AG04449 (cell line): ENCODE measurements at regions not wholly inside any gene's neighbourhood (a gene's known extent, or its start where the extent isn't known, plus 50 kb on each side); places are given as distances from the start of the nearest gene placed in this dataset.

Experiments used
- CTCF ChIA-PET: fragments of 350-600 bp; formaldehyde crosslinking; extraction: SDS; loops from one replicate; lab custom pipeline; 2021; ENCODE audit warnings: antibody characterized with exemption; lab: Yijun Ruan, JAX
- POLR2A ChIA-PET: fragments of 400-600, 350-600 bp; formaldehyde crosslinking; extraction: SDS; loops from one replicate; lab custom pipeline; 2020; ENCODE audit warnings: antibody characterized with exemption, inconsistent platforms; lab: Yijun Ruan, JAX
- DNase-seq: peaks from one replicate; pipeline ENCODE4 v3.0.0-alpha.2; 2010; ENCODE audit warnings: low read depth, low spot score
- H3K4me3 ChIP-seq: 2 replicates; pipeline ENCODE4 v1.5.1; 2011; ENCODE audit warnings: low read depth, mild to moderate bottlenecking, control low read depth, low read length
- TF ChIP-seq, protein P1 (sequence below): IDR thresholded peaks from one replicate; pipeline ENCODE4 v1.5.1; 2011; ENCODE audit warnings: mild to moderate bottlenecking, moderate library complexity, low read length, control low read depth, inconsistent platforms; ENCODE audit not compliant: insufficient read depth; ENCODE audit errors: missing control alignments

DNA sequence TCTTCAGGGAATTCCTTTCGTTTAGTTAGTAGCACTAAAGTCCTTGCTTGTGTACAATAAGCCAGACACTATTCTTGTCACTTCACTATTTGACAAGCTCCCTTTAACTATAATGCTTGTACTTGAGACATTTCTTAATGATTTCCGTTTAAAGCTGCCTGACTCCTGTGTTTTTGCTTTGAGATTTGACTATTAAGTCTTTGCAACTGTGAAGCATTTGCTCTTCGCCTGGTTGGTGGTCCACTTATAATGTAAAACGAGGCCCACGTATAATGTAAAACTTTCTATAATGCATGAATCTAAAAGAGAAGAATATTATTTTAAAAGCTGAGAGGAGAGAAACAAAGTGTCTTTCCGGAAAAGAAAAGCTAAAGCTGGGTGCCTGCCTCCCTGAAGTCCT, 204.1 kb upstream of the FAM47C start:
- DNase-seq: no peak
- ChIA-PET CTCF (no interaction called here), POLR2A (no interaction called here)
- no peak overlapping the region for H3K4me3 ChIP-seq
- TF ChIP-seq, protein P1, sequence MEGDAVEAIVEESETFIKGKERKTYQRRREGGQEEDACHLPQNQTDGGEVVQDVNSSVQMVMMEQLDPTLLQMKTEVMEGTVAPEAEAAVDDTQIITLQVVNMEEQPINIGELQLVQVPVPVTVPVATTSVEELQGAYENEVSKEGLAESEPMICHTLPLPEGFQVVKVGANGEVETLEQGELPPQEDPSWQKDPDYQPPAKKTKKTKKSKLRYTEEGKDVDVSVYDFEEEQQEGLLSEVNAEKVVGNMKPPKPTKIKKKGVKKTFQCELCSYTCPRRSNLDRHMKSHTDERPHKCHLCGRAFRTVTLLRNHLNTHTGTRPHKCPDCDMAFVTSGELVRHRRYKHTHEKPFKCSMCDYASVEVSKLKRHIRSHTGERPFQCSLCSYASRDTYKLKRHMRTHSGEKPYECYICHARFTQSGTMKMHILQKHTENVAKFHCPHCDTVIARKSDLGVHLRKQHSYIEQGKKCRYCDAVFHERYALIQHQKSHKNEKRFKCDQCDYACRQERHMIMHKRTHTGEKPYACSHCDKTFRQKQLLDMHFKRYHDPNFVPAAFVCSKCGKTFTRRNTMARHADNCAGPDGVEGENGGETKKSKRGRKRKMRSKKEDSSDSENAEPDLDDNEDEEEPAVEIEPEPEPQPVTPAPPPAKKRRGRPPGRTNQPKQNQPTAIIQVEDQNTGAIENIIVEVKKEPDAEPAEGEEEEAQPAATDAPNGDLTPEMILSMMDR: no peak

DNA sequence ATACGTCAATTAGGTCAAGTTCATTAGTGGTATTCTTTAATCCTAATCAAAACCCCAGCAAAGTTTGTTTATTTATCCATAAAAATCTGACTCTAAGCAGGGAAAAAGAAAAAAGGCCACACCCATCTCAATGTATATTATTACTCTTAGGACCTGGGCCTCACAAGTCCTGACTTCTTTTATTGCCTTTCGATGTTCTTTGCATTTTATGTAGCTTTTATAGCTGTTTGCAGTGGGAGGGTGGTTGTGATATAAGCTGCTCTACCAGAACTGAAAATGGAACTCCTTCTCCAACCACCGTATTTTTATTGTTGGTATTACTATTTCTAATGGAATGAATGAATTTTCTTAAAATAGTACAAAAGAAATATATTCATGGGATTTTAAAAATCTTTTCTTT, 163.3 kb upstream of the FAM47C start:
- POLR2A ChIA-PET: no interaction called here
- TF ChIP-seq, protein P1: no peak
- no peak overlapping the region for H3K4me3 ChIP-seq
- CTCF ChIA-PET: no interaction called here
- DNase-seq: no peak

DNA sequence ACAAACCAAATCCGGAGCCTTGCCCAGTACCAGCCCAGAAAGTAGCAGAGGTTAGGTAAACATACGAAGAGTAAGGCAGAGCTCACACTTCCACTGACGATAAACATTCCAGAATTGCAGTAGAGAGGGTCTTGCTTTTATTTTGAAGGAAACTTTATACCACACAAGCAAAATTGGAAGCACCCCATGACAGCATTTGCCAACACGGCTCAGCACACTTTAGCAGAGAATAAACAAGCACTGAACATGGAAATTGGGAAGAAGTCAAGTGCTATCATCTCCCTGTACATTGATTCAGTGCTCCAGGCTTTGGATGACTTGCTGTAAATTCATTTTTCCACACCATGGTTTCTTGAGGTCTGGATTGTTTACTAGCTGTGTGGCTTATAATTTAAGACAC, 160.7 kb upstream of the FAM47C start:
- ChIA-PET POLR2A (no interaction called here), CTCF (interaction anchor here (0.8 kb wide), 1 partner anchor 8 kb away, joined by 3 read pairs; no protein-coding TSS in a partner anchor)
- TF ChIP-seq, protein P1: no peak
- no peak for DNase-seq
- H3K4me3 ChIP-seq: no peak overlapping the region

DNA sequence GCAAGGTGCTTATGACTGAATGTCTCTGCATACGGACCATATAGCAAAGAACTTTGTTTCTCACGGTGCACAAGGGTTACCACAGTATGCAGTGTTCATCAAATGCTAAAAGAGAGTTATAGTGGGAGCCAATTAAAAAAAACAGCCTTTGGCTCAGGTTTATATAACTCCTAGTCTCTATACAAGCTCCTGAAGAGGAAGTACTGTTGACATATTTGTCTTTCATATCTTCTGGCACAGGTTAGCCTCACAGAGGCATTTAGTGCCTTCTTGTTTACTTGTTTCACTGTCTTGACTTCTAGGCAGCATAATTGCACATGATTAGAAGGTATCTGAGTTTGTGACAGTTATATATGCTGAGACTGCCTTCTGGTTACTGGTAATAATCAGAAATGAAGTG, 158.8 kb upstream of the FAM47C start:
- no peak for DNase-seq
- POLR2A ChIA-PET: no interaction called here
- CTCF ChIA-PET: no interaction called here

DNA sequence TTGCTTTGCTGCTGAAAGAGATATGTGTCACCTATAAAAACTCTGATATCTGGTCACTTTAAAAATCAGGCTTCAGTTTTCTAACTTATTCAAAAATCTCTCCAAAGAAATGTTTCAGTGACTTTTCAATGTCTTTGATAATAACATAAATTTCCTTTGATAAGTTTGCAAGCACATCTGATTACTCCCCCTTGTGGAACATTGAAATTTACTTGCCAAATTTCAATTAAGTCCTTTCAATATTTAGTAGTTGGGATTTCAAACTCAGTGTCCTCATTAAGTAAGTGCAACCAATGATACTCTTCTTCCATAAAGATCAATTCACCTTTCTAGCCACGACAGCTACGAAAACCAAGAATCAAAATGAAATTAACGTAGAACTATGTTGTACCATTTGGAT, 151.3 kb upstream of the FAM47C start:
- ChIA-PET POLR2A (no interaction called here), CTCF (no interaction called here)
- no peak for DNase-seq
- no peak overlapping the region for H3K4me3 ChIP-seq
- TF ChIP-seq, protein P1: no peak

More for the DNA sequence above, 158.8 kb upstream of the FAM47C start:
- H3K4me3 ChIP-seq: no peak overlapping the region
- TF ChIP-seq, protein P1: no peak

DNA sequence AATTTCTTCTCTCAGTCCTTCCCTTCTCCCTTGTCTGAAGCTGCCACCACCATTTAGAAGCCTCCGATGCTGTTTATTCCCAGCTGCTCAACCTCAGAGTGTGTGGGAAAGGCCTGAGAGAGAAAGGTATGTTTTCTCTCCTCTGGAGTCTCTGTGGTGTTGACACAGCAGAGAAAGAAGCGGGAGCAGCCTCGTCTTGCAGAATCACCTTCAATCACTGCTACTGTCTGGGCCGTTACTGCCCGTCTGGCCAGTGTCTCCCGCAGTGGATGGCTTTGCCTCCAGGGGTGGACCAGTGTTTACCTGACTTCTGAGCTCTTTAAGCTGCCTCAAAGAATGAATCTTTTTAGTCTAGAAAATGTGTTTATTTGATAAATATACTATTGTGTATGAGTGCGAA, 148.9 kb upstream of the FAM47C start:
- TF ChIP-seq, protein P1: no peak
- no peak overlapping the region for H3K4me3 ChIP-seq
- CTCF ChIA-PET: no interaction called here
- DNase-seq: no peak
- POLR2A ChIA-PET: no interaction called here

DNA sequence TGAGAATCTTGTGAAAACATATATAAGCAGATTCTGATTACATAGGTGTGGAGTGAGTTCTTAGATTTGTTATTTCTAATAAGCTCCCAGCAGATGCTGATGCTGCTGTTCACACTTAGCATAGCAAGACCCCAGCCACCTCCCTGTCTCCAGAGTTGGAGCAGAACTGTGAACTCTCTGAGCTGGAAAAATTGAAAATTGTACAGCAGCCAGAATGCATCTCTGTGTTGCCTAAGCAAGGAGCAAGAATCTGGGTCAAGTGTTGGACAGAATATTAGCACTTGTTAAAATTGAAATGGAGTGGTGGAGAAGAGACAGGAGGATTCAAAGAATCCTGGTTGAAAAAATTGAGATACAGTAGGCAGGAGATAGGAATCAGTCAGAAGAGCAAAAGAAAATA, 146.6 kb upstream of the FAM47C start:
- TF ChIP-seq, protein P1: no peak
- ChIA-PET POLR2A (no interaction called here), CTCF (no interaction called here)
- H3K4me3 ChIP-seq: no peak overlapping the region
- DNase-seq: no peak
